ENCODE measurements at regions not wholly inside any gene's neighbourhood (a gene's known extent, or its start where the extent isn't known, plus 50 kb on each side); places are given as distances from the start of the nearest gene placed in this dataset.

GRCh38 chr1:30417701-30418046, 305.7 kb downstream of the MATN1 start:
- Histone ChIP-seq H3K27me3 (ENCODE audit: control insufficient read depth, insufficient read depth, low read length) (no peaks in the 10 kb centered on the region), H3K36me3 (replicated peaks; ENCODE audit: control insufficient read depth, insufficient read depth, low read length) (no peaks in the 10 kb centered on the region), H3K4me3 (ENCODE audit: insufficient read depth, low read depth, low read length) (no peak overlapping the region)
- no peak for DNase-seq

GRCh38 chr1:30417001-30417700, 306.2 kb downstream of the MATN1 start:
- DNase-seq = peak; percentile 15
- Histone ChIP-seq H3K36me3 (replicated peaks; ENCODE audit: control insufficient read depth, insufficient read depth, low read length) (no peaks in the 10 kb centered on the region), H3K4me3 (ENCODE audit: insufficient read depth, low read depth, low read length) (no peak overlapping the region), H3K27me3 (ENCODE audit: control insufficient read depth, insufficient read depth, low read length) (no peaks in the 10 kb centered on the region)

GRCh38 chr1:30416221-30416820, 307.1 kb downstream of the MATN1 start:
- no peak for DNase-seq
- H3K27me3 ChIP-seq (ENCODE audit: control insufficient read depth, insufficient read depth, low read length) = no peaks in the 10 kb centered on the region
- no peaks in the 10 kb centered on the region for H3K36me3 ChIP-seq (replicated peaks; ENCODE audit: control insufficient read depth, insufficient read depth, low read length)
- no peak overlapping the region for H3K4me3 ChIP-seq (ENCODE audit: insufficient read depth, low read depth, low read length)

DNA sequence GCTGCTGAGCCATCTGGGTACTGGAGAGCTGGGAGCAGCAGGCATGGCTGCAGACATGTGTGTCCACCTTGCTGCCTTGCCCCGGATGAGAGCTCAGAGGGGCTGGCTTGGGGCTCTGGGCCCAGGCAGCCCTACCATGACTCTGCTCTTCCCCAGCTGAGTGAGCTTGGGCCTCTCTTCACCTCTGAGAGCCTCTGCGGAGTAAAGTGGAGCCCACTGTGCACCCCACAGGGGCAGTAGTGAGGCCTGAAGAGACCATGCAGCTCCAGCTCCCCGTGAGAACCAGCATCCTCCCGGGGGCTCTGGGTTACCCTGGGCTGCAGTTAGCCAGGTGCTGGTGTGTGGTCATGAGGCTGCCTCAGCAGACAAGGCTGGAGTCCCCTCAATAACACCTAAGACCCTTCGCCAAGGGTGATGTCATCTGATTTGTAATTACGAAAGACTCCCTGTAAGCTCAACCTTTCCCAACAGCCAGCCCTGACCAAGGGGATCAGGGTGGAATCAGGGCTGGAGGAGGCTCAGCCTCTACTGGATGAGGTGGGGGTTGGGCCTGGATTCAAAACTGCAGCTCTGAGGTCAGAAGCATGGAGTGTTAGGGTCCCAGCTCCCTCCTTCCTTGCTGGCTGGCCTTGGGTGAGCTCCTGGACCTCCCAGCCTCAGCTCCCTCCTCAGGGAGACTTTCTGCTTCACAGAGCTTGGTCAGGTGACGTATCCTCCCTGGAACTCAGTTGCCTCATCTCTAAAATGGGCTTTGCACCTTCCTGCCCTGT, 308.0 kb downstream of the MATN1 start:
- DNase-seq = peak; percentile 48
- no peak overlapping the region for H3K4me3 ChIP-seq (ENCODE audit: insufficient read depth, low read depth, low read length)
- no peaks in the 10 kb centered on the region for H3K27me3 ChIP-seq (ENCODE audit: control insufficient read depth, insufficient read depth, low read length)
- no peaks in the 10 kb centered on the region for H3K36me3 ChIP-seq (replicated peaks; ENCODE audit: control insufficient read depth, insufficient read depth, low read length)

- Histone ChIP-seq H3K4me3 (ENCODE audit: insufficient read depth, low read depth, low read length) (no peak overlapping the region), H3K27me3 (ENCODE audit: control insufficient read depth, insufficient read depth, low read length) (no peaks in the 10 kb centered on the region), H3K36me3 (replicated peaks; ENCODE audit: control insufficient read depth, insufficient read depth, low read length) (no peaks in the 10 kb centered on the region)
- DNase-seq = no peak
Observed at GRCh38 chr1:30414851-30415165, 308.6 kb downstream of the MATN1 start.

- peak; percentile 18 for DNase-seq
- Histone ChIP-seq H3K27me3 (ENCODE audit: control insufficient read depth, insufficient read depth, low read length) (no peaks in the 10 kb centered on the region), H3K36me3 (replicated peaks; ENCODE audit: control insufficient read depth, insufficient read depth, low read length) (no peaks in the 10 kb centered on the region), H3K4me3 (ENCODE audit: insufficient read depth, low read depth, low read length) (no peak overlapping the region)
Observed at GRCh38 chr1:30414086-30414850, 309.1 kb downstream of the MATN1 start.

DNA sequence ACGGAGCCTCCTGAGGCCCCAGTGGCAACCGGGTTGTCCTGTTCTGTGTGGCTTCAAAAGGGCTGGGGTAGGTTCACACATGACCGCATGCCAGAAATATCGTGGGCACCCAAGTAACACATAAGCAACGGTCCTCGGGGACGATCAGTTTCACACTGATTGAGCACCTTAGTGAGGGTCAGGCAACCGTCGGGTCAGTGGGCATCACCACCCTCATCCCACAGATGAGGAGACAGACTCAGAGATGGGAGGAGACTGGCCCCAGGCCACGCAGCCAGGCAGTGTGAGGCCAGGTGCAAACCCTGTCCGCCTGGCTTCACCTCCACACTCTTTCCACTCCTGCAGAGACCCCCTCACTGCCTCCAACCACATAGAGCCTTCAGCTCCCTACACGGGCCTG, 309.8 kb downstream of the MATN1 start:
- no peaks in the 10 kb centered on the region for H3K36me3 ChIP-seq (replicated peaks; ENCODE audit: control insufficient read depth, insufficient read depth, low read length)
- no peak overlapping the region for H3K4me3 ChIP-seq (ENCODE audit: insufficient read depth, low read depth, low read length)

DNA sequence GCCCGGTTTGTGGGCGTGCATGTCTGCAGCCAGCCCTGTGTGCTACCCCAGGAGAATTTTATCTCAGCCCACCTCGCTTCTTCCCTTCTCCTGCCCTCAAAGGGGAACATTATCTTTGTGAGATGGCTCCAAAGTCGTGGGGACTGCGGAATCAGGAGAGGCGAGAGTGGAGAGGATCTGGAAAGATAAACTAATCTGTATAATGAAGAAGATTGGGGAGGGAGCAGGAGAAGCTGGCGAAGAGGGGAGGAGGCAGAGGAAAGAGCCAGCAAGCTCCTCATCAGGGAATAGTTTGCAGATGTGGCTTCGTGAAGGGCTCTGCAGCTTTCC, 310.3 kb downstream of the MATN1 start:
- no peaks in the 10 kb centered on the region for H3K27me3 ChIP-seq (ENCODE audit: control insufficient read depth, insufficient read depth, low read length)
- no peaks in the 10 kb centered on the region for H3K36me3 ChIP-seq (replicated peaks; ENCODE audit: control insufficient read depth, insufficient read depth, low read length)
- H3K4me3 ChIP-seq (ENCODE audit: insufficient read depth, low read depth, low read length) = no peak overlapping the region
- peak; percentile 24 for DNase-seq

More for the DNA sequence above, 309.8 kb downstream of the MATN1 start:
- no peaks in the 10 kb centered on the region for H3K27me3 ChIP-seq (ENCODE audit: control insufficient read depth, insufficient read depth, low read length)
- DNase-seq = peak; percentile 18

DNA sequence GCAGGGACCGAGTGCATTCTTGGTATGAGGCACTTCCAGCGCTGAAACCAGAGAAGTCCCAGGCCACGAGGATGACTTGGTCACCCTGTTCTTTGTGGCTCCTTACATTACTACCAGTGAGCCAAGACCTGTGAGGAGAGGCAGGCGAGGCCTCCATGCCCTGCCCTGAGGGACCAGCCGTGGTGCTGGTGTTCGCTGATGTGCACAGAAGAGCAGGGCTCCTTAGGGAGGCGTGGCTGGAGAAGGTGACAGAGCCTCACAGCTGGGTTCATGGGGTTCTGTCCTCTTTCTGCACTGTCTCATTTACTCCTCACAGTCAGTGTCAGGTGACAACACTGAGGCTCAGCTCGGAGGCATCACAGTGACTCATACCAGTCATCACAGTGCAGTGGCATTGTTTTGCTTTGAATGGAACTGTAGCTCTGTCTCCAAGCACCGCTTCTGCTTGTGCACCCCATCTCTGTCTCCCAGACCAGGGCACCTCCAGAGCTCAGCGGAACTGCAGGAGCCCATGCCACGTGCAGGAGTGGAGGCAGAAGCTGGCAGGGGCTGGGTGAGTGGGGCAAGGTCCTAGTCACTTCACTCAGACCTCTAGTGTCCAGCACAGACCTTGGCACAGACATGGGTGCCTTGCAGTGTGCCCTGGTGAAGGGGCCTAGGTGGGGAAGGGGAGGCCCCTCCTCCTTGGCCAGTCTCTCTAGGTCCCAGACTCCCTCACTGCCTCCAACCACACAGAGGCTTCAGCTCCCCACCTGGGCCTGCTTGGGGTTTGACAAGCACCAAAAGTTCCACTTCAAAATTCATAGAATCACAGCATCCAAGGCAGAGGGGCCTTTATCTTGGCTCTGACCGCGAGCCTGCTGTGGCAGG, 310.9 kb downstream of the MATN1 start:
- peak; percentile 28 for DNase-seq
- H3K27me3 ChIP-seq (ENCODE audit: control insufficient read depth, insufficient read depth, low read length) = no peaks in the 10 kb centered on the region
- no peaks in the 10 kb centered on the region for H3K36me3 ChIP-seq (replicated peaks; ENCODE audit: control insufficient read depth, insufficient read depth, low read length)
- H3K4me3 ChIP-seq (ENCODE audit: insufficient read depth, low read depth, low read length) = no peak overlapping the region

GRCh38 chr1:30411206-30411605, 312.2 kb downstream of the MATN1 start:
- peak; percentile 24 for DNase-seq
- H3K27me3 ChIP-seq (ENCODE audit: control insufficient read depth, insufficient read depth, low read length) = no peaks in the 10 kb centered on the region

GRCh38 chr1:30410153-30410851, 313.1 kb downstream of the MATN1 start:
- Histone ChIP-seq H3K4me3 (ENCODE audit: insufficient read depth, low read depth, low read length) (no peak overlapping the region), H3K27me3 (ENCODE audit: control insufficient read depth, insufficient read depth, low read length) (no peaks in the 10 kb centered on the region), H3K36me3 (replicated peaks; ENCODE audit: control insufficient read depth, insufficient read depth, low read length) (no peaks in the 10 kb centered on the region)
- peak; percentile 21 for DNase-seq

More at GRCh38 chr1:30411206-30411605, 312.2 kb downstream of the MATN1 start:
- no peaks in the 10 kb centered on the region for H3K36me3 ChIP-seq (replicated peaks; ENCODE audit: control insufficient read depth, insufficient read depth, low read length)
- H3K4me3 ChIP-seq (ENCODE audit: insufficient read depth, low read depth, low read length) = no peak overlapping the region

DNA sequence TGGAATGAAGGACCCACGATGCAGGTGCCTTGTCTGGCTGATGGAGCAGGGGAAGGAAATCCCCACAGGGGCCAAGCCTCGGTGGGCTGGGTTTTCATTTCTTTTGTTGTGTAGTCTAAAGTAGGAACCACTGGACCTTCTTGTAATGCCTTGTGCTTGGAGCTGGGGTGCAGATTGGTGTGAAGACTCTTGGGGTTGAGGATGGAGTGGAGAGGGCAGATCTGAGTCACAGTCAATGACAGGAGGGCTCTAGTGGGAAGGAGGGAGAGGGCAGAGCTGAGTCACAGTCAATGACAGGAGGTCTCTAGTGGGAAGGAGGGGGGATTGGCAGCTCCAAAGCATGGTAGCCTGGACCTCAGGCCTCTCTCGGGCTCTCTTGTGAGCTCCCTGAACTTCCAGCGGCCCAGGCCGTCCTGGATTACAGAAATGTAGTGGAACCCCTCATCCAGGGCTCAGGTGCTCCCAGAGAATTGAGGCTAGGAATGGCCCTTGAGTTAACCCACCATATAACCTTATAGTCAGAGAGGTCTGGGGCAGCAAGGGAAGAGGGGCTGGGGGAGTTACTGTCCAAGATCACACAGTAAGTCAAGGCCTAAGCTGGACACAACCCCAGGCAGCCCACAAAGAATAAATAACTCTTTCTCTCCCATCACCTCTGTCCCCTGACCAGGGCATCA, 313.8 kb downstream of the MATN1 start:
- no peak overlapping the region for H3K4me3 ChIP-seq (ENCODE audit: insufficient read depth, low read depth, low read length)
- DNase-seq = peak; percentile 23

DNA sequence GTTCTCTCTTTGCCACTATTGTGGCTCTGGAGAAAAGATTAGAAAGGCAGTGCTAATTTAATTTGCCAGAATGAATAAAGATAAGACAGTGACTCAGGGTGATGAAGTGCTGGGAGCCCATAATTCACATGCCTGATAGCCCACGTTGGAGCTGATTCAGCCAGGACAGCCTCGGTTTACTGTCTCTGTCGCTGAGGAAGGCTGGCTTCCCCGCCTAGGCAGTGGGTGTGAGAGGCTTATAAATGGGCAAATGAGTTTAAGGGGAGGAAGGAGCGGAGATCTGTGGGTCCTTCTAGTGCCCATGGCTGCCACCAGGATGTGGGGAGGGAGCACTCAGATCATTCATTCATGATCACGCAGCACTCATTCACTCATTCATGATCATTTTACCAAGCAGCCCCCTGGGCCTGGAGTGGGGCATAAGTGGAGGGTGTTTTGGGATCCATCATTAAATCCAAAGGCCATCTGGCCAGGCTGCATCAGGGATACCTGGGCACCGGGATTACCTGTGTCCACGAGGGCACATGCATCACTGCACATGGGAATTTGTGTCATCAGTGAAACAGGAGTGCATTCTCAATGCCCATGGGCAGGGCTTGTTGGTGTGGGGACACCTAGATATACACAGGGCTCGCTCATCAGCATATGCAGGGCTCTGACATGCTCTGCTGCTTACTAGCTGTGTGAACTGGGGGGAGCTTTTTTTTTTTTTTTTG, 315.4 kb downstream of the MATN1 start:
- Histone ChIP-seq H3K36me3 (replicated peaks; ENCODE audit: control insufficient read depth, insufficient read depth, low read length) (no peaks in the 10 kb centered on the region), H3K27me3 (ENCODE audit: control insufficient read depth, insufficient read depth, low read length) (no peaks in the 10 kb centered on the region), H3K4me3 (ENCODE audit: insufficient read depth, low read depth, low read length) (no peak overlapping the region)
- DNase-seq = peak; percentile 33

More for the DNA sequence above, 313.8 kb downstream of the MATN1 start:
- Histone ChIP-seq H3K27me3 (ENCODE audit: control insufficient read depth, insufficient read depth, low read length) (no peaks in the 10 kb centered on the region), H3K36me3 (replicated peaks; ENCODE audit: control insufficient read depth, insufficient read depth, low read length) (no peaks in the 10 kb centered on the region)

Data from H7 (cell line).